Osteoblast (primary cell): ENCODE measurements at regions not wholly inside any gene's neighbourhood (a gene's known extent, or its start where the extent isn't known, plus 50 kb on each side); places are given as distances from the start of the nearest gene placed in this dataset.
A peak's percentile ranks its signal among the peaks of the same experiment; 100 is the strongest.

Experiments
- DNase-seq: peaks from one replicate; pipeline ENCODE4 v3.0.0; 2011; ENCODE audit warnings: low spot score, mixed read lengths; ENCODE audit not compliant: insufficient read length; ENCODE audit errors: missing footprints
- H2AFZ ChIP-seq: 2 replicates; pipeline ENCODE4 v1.6.0; 2011; ENCODE audit warnings: mild to moderate bottlenecking, low read length
- H3K27ac ChIP-seq: 2 replicates; pipeline ENCODE4 v1.5.1; 2011; ENCODE audit warnings: mild to moderate bottlenecking, low read depth, low read length, moderate library complexity
- H3K27me3 ChIP-seq: 2 replicates; pipeline ENCODE4 v1.6.0; 2012; ENCODE audit warnings: mild to moderate bottlenecking, control low read depth, inconsistent platforms, low read length, moderate library complexity; ENCODE audit not compliant: insufficient read depth
- H3K36me3 ChIP-seq: 2 replicates; pipeline ENCODE4 v1.5.1; 2011; ENCODE audit warnings: mild to moderate bottlenecking, low read length, control low read depth, moderate library complexity; ENCODE audit not compliant: insufficient read depth
- H3K4me1 ChIP-seq: 2 replicates; pipeline ENCODE4 v1.5.1; 2011; ENCODE audit warnings: mild to moderate bottlenecking, low read length, control low read depth, moderate library complexity; ENCODE audit not compliant: insufficient read depth
- H3K4me2 ChIP-seq: 2 replicates; pipeline ENCODE4 v1.6.0; 2011; ENCODE audit warnings: mild to moderate bottlenecking, low read length; ENCODE audit not compliant: insufficient read depth
- H3K4me3 ChIP-seq: fragments of 200-600 bp; sonication (generic); 3 replicates; pipeline ENCODE4 v1.5.1; 2012; ENCODE audit warnings: mild to moderate bottlenecking, low read length, inconsistent platforms; ENCODE audit not compliant: insufficient read depth
- H3K79me2 ChIP-seq: 2 replicates; pipeline ENCODE4 v1.6.0; 2012; ENCODE audit warnings: mild to moderate bottlenecking, low read length, control low read depth, inconsistent platforms; ENCODE audit not compliant: insufficient read depth
- H3K9me3 ChIP-seq: 2 replicates; pipeline ENCODE4 v1.5.1; 2011; ENCODE audit warnings: low read depth, low read length, control low read depth
- H4K20me1 ChIP-seq: 2 replicates; pipeline ENCODE4 v1.6.0; 2012; ENCODE audit warnings: mild to moderate bottlenecking, low read length, control low read depth; ENCODE audit not compliant: insufficient read depth
- CTCF ChIP-seq: IDR thresholded peaks from 2 replicates; pipeline ENCODE4 v1.5.1; 2011; ENCODE audit warnings: mild to moderate bottlenecking, low read depth, low read length, moderate library complexity; ENCODE audit errors: extremely low read depth

DNA sequence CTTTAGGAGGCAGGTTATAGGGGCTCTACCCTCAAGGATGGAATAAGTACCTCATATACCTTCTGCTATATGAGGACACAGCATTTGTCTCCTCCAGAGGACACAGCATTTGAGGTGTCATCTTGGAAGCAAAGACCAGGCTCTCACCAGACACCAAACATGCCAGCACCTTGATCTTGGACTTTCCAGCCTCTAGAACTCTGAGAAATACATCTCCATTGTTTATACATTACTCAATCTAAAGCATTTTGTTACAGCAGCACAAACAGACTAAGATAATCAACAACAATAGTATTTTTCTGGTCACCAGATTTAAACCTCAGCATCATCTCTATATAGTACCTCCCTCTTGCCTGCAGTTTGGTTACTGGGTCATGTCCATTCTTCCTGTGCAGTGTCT is 237.5 kb upstream of the KLF3 start:
- Histone ChIP-seq H3K9me3 (no peaks in the 10 kb centered on the region), H3K27me3 (peaks cover 11% of the 10 kb centered on the region), H3K4me2 (no peak overlapping the region), H3K4me3 (no peak overlapping the region), H3K27ac (no peak overlapping the region), H2AFZ (no peak overlapping the region), H3K4me1 (no peaks in the 10 kb centered on the region), H3K79me2 (no peaks in the 10 kb centered on the region), H4K20me1 (no peaks in the 10 kb centered on the region), H3K36me3 (no peaks in the 10 kb centered on the region)
- TF ChIP-seq CTCF, result no peak
- DNase-seq, result no peak

- Histone ChIP-seq H2AFZ (no peak overlapping the region), H4K20me1 (no peaks in the 10 kb centered on the region), H3K79me2 (no peaks in the 10 kb centered on the region), H3K4me3 (no peak overlapping the region), H3K36me3 (no peaks in the 10 kb centered on the region), H3K27me3 (peaks cover 3% of the 10 kb centered on the region), H3K4me1 (no peaks in the 10 kb centered on the region), H3K4me2 (no peak overlapping the region), H3K9me3 (no peaks in the 10 kb centered on the region), H3K27ac (no peak overlapping the region)
- no peak for DNase-seq
- TF ChIP-seq CTCF, result no peak
These were observed 233.2 kb upstream of the KLF3 start for GRCh38 chr4:38430841-38431240.

DNA sequence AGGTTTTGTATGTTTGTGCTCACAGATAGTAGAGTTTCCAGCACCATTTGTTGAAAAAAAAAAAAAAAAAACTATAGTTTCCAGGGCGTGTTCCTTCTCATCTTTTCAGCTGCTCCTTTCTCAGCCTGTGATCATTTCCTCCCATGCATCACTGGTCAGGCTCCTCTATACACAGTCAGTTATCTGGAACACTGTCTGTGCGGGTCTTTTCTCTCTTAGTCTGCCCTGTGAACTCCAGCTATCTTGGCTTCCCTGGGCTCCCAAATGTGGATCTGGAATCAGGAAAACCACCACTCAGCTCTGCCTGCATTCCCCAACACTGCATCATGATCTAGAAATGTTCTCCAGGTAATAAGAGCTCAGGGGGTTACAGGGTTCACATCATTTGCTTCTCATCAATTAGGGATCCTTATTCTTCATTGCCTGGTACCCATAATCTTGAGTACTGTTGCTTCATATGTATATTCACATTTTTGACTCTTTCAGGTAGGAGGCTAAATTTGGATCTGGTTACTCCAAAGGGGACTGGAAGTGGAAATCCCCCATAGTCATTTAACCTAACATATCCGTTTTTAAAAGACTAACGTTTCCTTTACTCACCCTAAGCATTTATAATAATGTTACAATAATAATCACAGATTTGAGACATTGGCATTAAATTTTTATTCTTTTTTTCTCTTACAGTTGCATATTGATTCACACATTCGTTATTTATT is 221.8 kb upstream of the KLF3 start:
- Histone ChIP-seq H4K20me1 (no peaks in the 10 kb centered on the region), H3K27ac (no peak overlapping the region), H3K4me2 (no peak overlapping the region), H3K79me2 (no peaks in the 10 kb centered on the region), H3K27me3 (no peaks in the 10 kb centered on the region), H2AFZ (no peak overlapping the region), H3K4me1 (no peaks in the 10 kb centered on the region), H3K9me3 (no peaks in the 10 kb centered on the region), H3K36me3 (no peaks in the 10 kb centered on the region), H3K4me3 (no peak overlapping the region)
- DNase-seq, result no peak
- TF ChIP-seq CTCF, result no peak

GRCh38 chr4:38449506-38450174 is 214.4 kb upstream of the KLF3 start:
- no peaks in the 10 kb centered on the region for H3K79me2 ChIP-seq
- peak; percentile 81 for DNase-seq
- H3K27me3 ChIP-seq, result peaks cover 8% of the 10 kb centered on the region
- no peaks in the 10 kb centered on the region for H4K20me1 ChIP-seq
- TF ChIP-seq CTCF, result no peak
- no peak overlapping the region for H3K27ac ChIP-seq
- H3K9me3 ChIP-seq, result no peaks in the 10 kb centered on the region
- no peaks in the 10 kb centered on the region for H3K36me3 ChIP-seq
- no peak overlapping the region for H2AFZ ChIP-seq
- no peak overlapping the region for H3K4me3 ChIP-seq
- no peaks in the 10 kb centered on the region for H3K4me1 ChIP-seq
- H3K4me2 ChIP-seq, result no peak overlapping the region
